SK-N-SH (cell line): ENCODE measurements at regions not wholly inside any gene's neighbourhood (a gene's known extent, or its start where the extent isn't known, plus 50 kb on each side); places are given as distances from the start of the nearest gene placed in this dataset.

Experiments used
- CTCF ChIA-PET: fragments of 300-600, 350-600 bp; formaldehyde crosslinking; extraction: SDS; loops from one replicate; lab custom pipeline; 2021; lab: Yijun Ruan, JAX
- POLR2A ChIA-PET: fragments of 350-600 bp; sonication (Branson Sonifier 250); formaldehyde crosslinking; extraction: SDS; loops from one replicate; lab custom pipeline; 2020; ENCODE audit warnings: antibody characterized with exemption, inconsistent platforms; lab: Yijun Ruan, JAX
- DNase-seq: peaks from one replicate; pipeline ENCODE4 v3.0.0; 2012
- H2AFZ ChIP-seq: fragments of 200-600 bp; sonication (generic); 2 replicates; pipeline ENCODE4 v1.8.1; 2016; ENCODE audit warnings: antibody characterized with exemption, mild to moderate bottlenecking, low read depth
- H3F3A ChIP-seq: fragments of 200-600 bp; sonication (generic); replicated peaks from 2 replicates; pipeline ENCODE3; 2016; ENCODE audit warnings: antibody characterized with exemption, mild to moderate bottlenecking; ENCODE audit not compliant: insufficient read depth
- H3K27ac ChIP-seq, 2 experiments: fragments of 200-500 bp in 1 of 2; fragments of 200-600 bp in 1 of 2; sonication (Bioruptor generic) in 1 of 2; sonication (generic), shearing (Covaris generic) in 1 of 2; 2 replicates each; pipeline versions ENCODE4 v1.5.1 to v1.6.1; 2014 to 2016; ENCODE audit warnings: low read depth in 2 of 2, inconsistent platforms in 1 of 2, low read length in 1 of 2, mild to moderate bottlenecking in 1 of 2, mixed read lengths in 1 of 2
- H3K27me3 ChIP-seq: fragments of 200-600 bp; sonication (generic), shearing (Covaris generic); 2 replicates; pipeline ENCODE4 v1.6.1; 2016; ENCODE audit warnings: mixed run types; ENCODE audit not compliant: insufficient read depth
- H3K36me3 ChIP-seq, 2 experiments: fragments of 200-500 bp in 1 of 2; fragments of 200-600 bp in 1 of 2; sonication (Bioruptor generic) in 1 of 2; sonication (generic) in 1 of 2; replicated peaks in 1 of 2; 2 replicates each; pipeline versions ENCODE3 to v1.5.1; 2014 to 2016; ENCODE audit warnings: low read length in 1 of 2, mild to moderate bottlenecking in 1 of 2; ENCODE audit not compliant: insufficient read depth in 2 of 2, control insufficient read depth in 1 of 2
- H3K4me1 ChIP-seq, 2 experiments: fragments of 200-500 bp in 1 of 2; fragments of 200-600 bp in 1 of 2; sonication (Bioruptor generic) in 1 of 2; sonication (generic), shearing (Covaris generic) in 1 of 2; 2 replicates each; pipeline versions ENCODE4 v1.5.1 to v1.6.1; 2014 to 2016; ENCODE audit warnings: low read depth in 1 of 2, low read length in 1 of 2, mixed run types in 1 of 2; ENCODE audit not compliant: insufficient read depth in 2 of 2, control insufficient read depth in 1 of 2
- H3K4me2 ChIP-seq: fragments of 200-600 bp; sonication (generic), shearing (Covaris generic); 2 replicates; pipeline ENCODE4 v1.6.1; 2017; ENCODE audit warnings: mixed run types
- H3K4me3 ChIP-seq, 2 experiments: fragments of 200-500 bp in 1 of 2; fragments of 200-600 bp in 1 of 2; sonication (Bioruptor generic) in 1 of 2; sonication (generic), shearing (Covaris generic) in 1 of 2; 2 replicates each; pipeline versions ENCODE4 v1.5.1 to v1.8.1; 2014 to 2016; ENCODE audit warnings: low read depth in 2 of 2, inconsistent platforms in 1 of 2, low read length in 1 of 2, mild to moderate bottlenecking in 1 of 2, mixed read lengths in 1 of 2, moderate library complexity in 1 of 2
- H3K79me2 ChIP-seq: fragments of 200-600 bp; sonication (generic); 2 replicates; pipeline ENCODE4 v1.8.1; 2017; ENCODE audit warnings: mild to moderate bottlenecking; ENCODE audit not compliant: insufficient read depth
- H3K9ac ChIP-seq: fragments of 200-600 bp; sonication (generic); 2 replicates; pipeline ENCODE4 v1.6.1; 2017; ENCODE audit warnings: mixed run types
- H3K9me2 ChIP-seq: fragments of 200-600 bp; sonication (generic); 2 replicates; pipeline ENCODE4 v1.6.1; 2017; ENCODE audit warnings: mixed run types
- H3K9me3 ChIP-seq: fragments of 200-600 bp; sonication (generic); 2 replicates; pipeline ENCODE4 v1.6.1; 2017; ENCODE audit warnings: mixed run types, mild to moderate bottlenecking, moderate library complexity
- H4K20me1 ChIP-seq: fragments of 200-600 bp; sonication (generic); 2 replicates; pipeline ENCODE4 v1.6.1; 2017; ENCODE audit warnings: mild to moderate bottlenecking, mixed run types; ENCODE audit not compliant: insufficient read depth
- CHD2 ChIP-seq: fragments of 150-350 bp; IDR thresholded peaks from 2 replicates; pipeline ENCODE4 v1.6.1; 2018; ENCODE audit warnings: low read length; ENCODE audit not compliant: partially characterized antibody
- CTCF ChIP-seq: fragments of 200-600 bp; sonication (generic); IDR thresholded peaks from 2 replicates; pipeline ENCODE4 v1.6.1; 2017; ENCODE audit warnings: antibody characterized with exemption, mild to moderate bottlenecking, moderate library complexity
- ELF1 ChIP-seq: IDR thresholded peaks from 2 replicates; pipeline ENCODE4 v1.4.0; 2012
- FOSL2 ChIP-seq: IDR thresholded peaks from 2 replicates; pipeline ENCODE4 v1.4.0; 2012; ENCODE audit warnings: low read depth, mild to moderate bottlenecking, moderate library complexity, borderline replicate concordance
- FOXM1 ChIP-seq: IDR thresholded peaks from 2 replicates; pipeline ENCODE4 v1.4.0; 2012; ENCODE audit warnings: low read depth, mild to moderate bottlenecking
- GABPA ChIP-seq: IDR thresholded peaks from 2 replicates; pipeline ENCODE4 v1.4.0; 2012; ENCODE audit warnings: low read depth, mild to moderate bottlenecking
- IRF3 ChIP-seq: fragments of 150-350 bp; IDR thresholded peaks from 2 replicates; pipeline ENCODE4 v1.6.1; 2016; ENCODE audit warnings: mild to moderate bottlenecking, low read depth, low read length
- MEF2A ChIP-seq: IDR thresholded peaks from 2 replicates; pipeline ENCODE4 v1.4.0; 2012; ENCODE audit warnings: low read depth, borderline replicate concordance
- MXI1 ChIP-seq: IDR thresholded peaks from 2 replicates; pipeline ENCODE4 v1.6.1; 2012; ENCODE audit warnings: mild to moderate bottlenecking, low read depth, low read length, improper control_type of control experiment
- POLR2AphosphoS5 ChIP-seq: IDR thresholded peaks from 2 replicates; pipeline ENCODE4 v1.6.1; 2012; ENCODE audit warnings: low read depth, low read length
- RXRA ChIP-seq: IDR thresholded peaks from 2 replicates; pipeline ENCODE4 v1.4.0; 2012; ENCODE audit warnings: low read depth, mild to moderate bottlenecking, borderline replicate concordance
- SMC3 ChIP-seq: IDR thresholded peaks from 2 replicates; pipeline ENCODE4 v1.6.1; 2012; ENCODE audit warnings: low read depth, low read length, improper control_type of control experiment
- TAF1 ChIP-seq: IDR thresholded peaks from 2 replicates; pipeline ENCODE4 v1.6.1; 2012; ENCODE audit warnings: low read depth, mild to moderate bottlenecking, low read length, moderate library complexity, borderline replicate concordance
- TCF12 ChIP-seq: IDR thresholded peaks from 2 replicates; pipeline ENCODE4 v1.4.0; 2012
- TEAD4 ChIP-seq: IDR thresholded peaks from 2 replicates; pipeline ENCODE4 v1.4.0; 2012; ENCODE audit warnings: mild to moderate bottlenecking, borderline replicate concordance; ENCODE audit not compliant: insufficient read depth
- USF1 ChIP-seq: IDR thresholded peaks from 2 replicates; pipeline ENCODE4 v1.4.0; 2012; ENCODE audit warnings: low read depth, borderline replicate concordance
- YY1 ChIP-seq: IDR thresholded peaks from 2 replicates; pipeline ENCODE4 v1.4.0; 2012; ENCODE audit warnings: low read depth, mild to moderate bottlenecking
- WGBS: methylation state at CpG from one replicate; pipeline ENCODE4 v1.1.6; 2017; ENCODE audit warnings: low lambda C conversion rate; 5-methylcytosine and 5-hydroxymethylcytosine counted together

GRCh38 chr18:27673861-27674260 lies 488.8 kb upstream of the CHST9 start:
- Histone ChIP-seq H4K20me1 (no peaks in the 10 kb centered on the region), H3K9me3 (no peaks in the 10 kb centered on the region), H3F3A (no peaks in the 10 kb centered on the region), H3K79me2 (no peaks in the 10 kb centered on the region), H3K9me2 (no peaks in the 10 kb centered on the region), H3K36me3 (no peaks in the 10 kb centered on the region), H3K4me3 (no peak overlapping the region), H3K27ac (no peak overlapping the region), H3K27me3 (no peaks in the 10 kb centered on the region), H3K4me2 (no peak overlapping the region), H2AFZ (no peak overlapping the region), H3K9ac (no peak overlapping the region), H3K4me1 (no peaks in the 10 kb centered on the region)
- ChIA-PET CTCF (interaction anchor here (0.8 to 1.5 kb wide), 2 partner anchors 12 to 74 kb away, joined by 3 to 6 read pairs; no protein-coding TSS in a partner anchor), POLR2A (interaction anchor here (0.6 kb wide), 1 partner anchor 763 kb away, joined by 3 read pairs; no protein-coding TSS in a partner anchor)
- DNase-seq, result no peak
- 89% methylated on average over 9 of the region's 27 CpGs for WGBS
- TF ChIP-seq TEAD4 (no peak), TCF12 (no peak)

- Histone ChIP-seq H4K20me1 (no peaks in the 10 kb centered on the region), H3F3A (no peaks in the 10 kb centered on the region), H2AFZ (no peak overlapping the region), H3K36me3 (no peaks in the 10 kb centered on the region), H3K4me1 (no peaks in the 10 kb centered on the region), H3K27ac (no peak overlapping the region), H3K9me2 (no peaks in the 10 kb centered on the region), H3K9me3 (no peaks in the 10 kb centered on the region), H3K4me3 (no peak overlapping the region), H3K4me2 (no peak overlapping the region), H3K27me3 (no peaks in the 10 kb centered on the region), H3K79me2 (no peaks in the 10 kb centered on the region), H3K9ac (no peak overlapping the region)
- TF ChIP-seq MEF2A (no peak), GABPA (no peak), IRF3 (no peak), RXRA (no peak), FOSL2 (no peak), ELF1 (no peak), YY1 (no peak)
- 72% methylated on average over 1 of the region's 1 CpG for WGBS
- CTCF ChIA-PET, result interaction anchor here (1.0 kb wide), 1 partner anchor 11 kb away, joined by 3 read pairs; no protein-coding TSS in a partner anchor
- DNase-seq, result no peak
- POLR2A ChIA-PET, result no interaction called here
These were observed 483.1 kb upstream of the CHST9 start for GRCh38 chr18:27668158-27668557.

- Histone ChIP-seq H3F3A (no peaks in the 10 kb centered on the region), H3K9ac (no peak overlapping the region), H3K36me3 (no peaks in the 10 kb centered on the region), H3K9me3 (no peaks in the 10 kb centered on the region), H3K27me3 (no peaks in the 10 kb centered on the region), H3K27ac (no peak overlapping the region), H3K4me2 (no peak overlapping the region), H4K20me1 (no peaks in the 10 kb centered on the region), H3K79me2 (no peaks in the 10 kb centered on the region), H3K4me3 (no peak overlapping the region), H2AFZ (no peak overlapping the region), H3K9me2 (no peaks in the 10 kb centered on the region), H3K4me1 (no peaks in the 10 kb centered on the region)
- WGBS, result 56% methylated on average over 6 of the region's 6 CpGs
- TF ChIP-seq MXI1 (no peak), FOXM1 (no peak), RXRA (no peak), GABPA (no peak), ELF1 (no peak), CTCF (no peak), SMC3 (no peak), USF1 (no peak), TAF1 (no peak), MEF2A (no peak), POLR2AphosphoS5 (no peak), CHD2 (no peak)
- ChIA-PET POLR2A (no interaction called here), CTCF (no interaction called here)
- DNase-seq, result no peak
These were observed 482.0 kb upstream of the CHST9 start for GRCh38 chr18:27667064-27667463.
